ENCODE measurements at regions not wholly inside any gene's neighbourhood (a gene's known extent, or its start where the extent isn't known, plus 50 kb on each side); places are given as distances from the start of the nearest gene placed in this dataset.
"Not testable (repeated sequence)": the region's sequence is repeated elsewhere in the genome, so short reads cannot be mapped to it uniquely, and the experiment has no call there.

DNA sequence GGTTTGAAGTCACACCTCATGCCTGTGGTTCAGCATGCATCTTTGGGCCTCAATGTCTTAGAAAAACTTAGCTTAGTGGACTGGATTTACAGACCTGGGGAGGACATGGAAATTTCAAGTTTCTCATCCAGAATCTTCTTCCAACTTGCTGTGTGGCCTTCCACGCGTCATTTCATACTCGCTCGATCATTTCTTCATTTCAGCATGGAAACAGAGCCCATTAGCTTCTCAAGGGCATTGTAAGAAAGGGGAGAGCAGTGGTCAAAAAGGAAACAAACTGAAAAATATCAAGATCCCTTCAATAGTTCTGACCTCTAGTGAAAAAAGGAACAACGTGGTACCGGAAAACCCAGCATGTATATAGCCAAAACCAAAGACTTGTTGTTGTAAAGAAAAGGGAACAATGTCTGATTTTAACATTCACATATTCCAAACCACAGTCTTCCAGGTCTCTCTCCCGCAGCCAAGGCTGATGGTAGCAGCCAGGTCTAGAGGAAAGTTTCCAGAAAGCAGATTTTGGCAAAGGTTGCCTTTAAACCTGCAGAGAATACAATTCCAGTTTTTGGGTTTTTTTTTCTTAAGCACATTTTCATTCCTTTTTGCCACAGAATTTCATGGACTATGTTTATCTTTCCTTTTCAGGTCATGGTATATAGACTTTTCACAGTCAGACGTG, 97.0 kb upstream of the CDC42BPA start:
- no peak for DNase-seq

DNA sequence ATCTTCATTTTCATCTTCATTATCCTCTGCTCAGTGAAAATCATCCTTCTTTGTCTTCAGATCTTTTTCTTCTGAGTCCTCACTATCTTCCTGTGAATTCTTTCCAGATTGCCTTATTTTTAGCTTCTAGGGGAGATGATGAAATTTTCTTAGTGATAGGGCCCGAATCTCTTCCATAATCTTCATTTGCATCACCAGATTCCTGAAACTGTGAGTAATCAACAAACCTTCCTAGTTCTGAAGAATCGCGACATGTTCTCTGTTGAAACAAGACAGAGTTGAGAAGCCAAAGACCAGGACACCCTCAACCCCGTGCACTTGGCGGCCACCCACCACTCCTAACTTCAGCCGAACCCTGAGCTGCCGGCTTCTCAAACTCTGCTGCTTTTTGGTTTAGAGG, 92.8 kb upstream of the CDC42BPA start:
- DNase-seq, result no peak

DNA sequence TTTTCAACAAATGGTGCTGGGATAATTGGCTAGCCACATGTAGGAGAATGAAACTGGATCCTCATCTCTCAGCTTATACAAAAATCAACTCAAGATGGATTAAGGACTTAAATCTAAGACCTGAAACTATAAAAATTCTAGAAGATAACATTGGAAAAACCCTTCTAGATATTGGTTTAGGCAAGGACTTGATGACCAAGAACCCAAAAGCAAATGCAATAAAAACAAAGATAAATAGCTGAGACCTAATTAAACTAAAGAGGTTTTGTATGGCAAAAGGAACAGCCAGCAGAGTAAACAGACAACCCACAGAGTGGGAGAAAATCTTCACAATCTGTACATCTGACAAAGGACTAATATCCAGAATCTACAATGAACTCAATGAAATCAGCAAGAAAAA, 88.0 kb upstream of the CDC42BPA start:
- DNase-seq, result not testable (repeated sequence)

DNA sequence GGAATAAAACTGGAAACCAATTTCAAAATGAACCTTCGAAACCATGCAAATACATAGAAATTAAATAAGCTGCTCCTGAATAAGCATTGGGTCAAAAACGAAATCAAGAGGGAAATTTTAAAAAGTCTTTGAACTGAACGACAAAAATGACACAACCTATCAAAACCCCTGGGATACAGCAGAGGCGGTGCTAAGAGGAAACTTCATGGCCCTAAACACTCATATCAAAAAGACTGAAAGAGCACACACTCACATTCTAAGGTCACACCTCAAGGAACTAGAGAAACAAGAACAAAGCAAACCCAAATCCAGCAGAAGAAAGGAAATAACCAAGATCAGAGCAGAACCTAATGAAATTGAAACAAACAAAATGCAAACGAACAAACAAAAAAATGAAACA, 85.2 kb upstream of the CDC42BPA start:
- no peak for DNase-seq

DNA sequence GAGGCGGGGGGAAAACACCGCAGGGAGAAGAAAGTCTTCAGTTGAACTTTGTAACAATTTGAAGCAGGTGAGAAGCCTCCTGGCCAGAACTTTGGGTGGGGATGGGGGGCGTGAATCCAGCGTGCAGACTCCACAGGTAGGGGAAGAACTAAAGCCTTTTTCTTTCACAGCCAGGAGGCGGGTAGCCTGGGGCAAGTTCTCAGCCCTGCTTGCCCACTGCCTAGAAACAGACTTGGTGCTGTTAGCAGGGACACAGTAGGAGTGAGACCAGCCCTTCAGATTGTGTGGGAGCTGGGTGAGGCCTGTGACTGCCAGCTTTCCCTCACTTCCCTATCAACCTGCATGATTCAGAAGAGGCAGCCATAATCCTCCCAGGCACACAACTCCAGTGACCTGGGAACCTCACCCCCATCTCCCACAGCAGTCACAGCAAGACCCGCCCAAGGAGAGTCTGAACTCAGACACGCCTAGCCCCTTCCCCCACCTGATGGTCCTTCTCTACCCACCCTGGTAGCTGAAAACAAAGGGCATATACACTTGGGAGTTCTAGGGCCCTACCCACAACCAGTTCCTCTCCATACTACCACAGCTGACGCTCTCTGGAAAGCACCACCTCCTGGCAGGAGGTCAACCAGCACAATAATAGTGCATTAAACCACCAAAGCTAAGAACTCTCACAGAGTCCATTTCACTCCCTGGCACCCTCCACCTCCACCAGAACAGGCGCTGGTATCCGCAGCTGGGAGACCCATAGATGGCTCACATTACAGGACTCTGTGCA, 83.5 kb upstream of the CDC42BPA start:
- DNase-seq, result no peak

DNA sequence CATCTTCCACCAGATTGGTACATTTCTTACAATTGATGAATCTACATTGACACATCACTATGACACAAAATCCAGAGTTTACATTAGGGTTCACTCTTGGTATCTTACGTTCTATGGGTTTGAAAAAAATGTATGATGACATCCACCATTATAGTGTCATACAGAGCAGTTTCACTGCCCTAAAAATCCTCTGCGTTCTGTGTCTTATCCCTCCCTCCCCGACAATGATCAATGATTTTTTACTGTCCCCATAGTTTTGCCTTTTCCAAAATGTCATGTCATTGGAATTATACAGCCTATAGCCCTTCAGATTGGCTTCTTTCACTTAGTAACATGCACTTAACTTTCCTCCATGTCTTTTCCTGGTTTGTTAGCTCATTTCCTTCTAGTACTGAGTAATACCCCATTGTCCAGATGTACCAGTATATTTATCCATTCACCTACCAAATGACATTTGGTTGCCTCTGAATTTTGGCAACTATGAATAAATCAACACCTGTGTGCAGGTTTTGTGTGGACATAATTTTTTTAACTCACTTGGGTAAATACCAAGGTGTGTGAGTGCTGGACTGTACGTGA, 80.9 kb upstream of the CDC42BPA start:
- DNase-seq, result no peak

DNA sequence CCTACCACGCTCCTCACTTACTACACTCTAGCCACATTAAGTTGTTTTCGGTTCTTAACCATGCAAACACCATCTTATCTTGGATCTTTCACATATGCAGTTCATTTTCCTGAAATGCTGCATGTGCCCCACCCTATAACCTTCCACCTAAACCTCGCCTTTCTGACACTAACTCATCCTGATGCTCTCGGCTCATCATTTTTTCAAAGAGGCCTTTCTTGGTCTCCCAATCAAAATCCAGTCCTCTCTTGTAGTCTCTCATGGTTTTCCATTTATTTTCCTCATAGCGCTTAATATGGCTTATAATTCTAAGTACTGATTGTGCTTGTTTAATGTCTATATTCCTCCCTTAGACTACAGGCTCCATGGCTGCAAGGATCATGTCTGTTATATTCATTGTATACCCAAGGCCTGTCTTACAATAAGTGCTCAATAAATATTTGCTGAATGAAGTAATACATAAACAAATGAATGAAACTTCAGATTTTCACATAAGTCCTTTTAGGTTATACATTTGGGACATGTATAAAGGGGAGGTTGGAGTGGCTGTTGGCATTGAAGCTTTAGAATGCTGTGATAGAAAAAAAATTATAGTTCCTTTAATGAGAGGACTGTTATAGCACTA, 79.2 kb upstream of the CDC42BPA start:
- no peak for DNase-seq

DNA sequence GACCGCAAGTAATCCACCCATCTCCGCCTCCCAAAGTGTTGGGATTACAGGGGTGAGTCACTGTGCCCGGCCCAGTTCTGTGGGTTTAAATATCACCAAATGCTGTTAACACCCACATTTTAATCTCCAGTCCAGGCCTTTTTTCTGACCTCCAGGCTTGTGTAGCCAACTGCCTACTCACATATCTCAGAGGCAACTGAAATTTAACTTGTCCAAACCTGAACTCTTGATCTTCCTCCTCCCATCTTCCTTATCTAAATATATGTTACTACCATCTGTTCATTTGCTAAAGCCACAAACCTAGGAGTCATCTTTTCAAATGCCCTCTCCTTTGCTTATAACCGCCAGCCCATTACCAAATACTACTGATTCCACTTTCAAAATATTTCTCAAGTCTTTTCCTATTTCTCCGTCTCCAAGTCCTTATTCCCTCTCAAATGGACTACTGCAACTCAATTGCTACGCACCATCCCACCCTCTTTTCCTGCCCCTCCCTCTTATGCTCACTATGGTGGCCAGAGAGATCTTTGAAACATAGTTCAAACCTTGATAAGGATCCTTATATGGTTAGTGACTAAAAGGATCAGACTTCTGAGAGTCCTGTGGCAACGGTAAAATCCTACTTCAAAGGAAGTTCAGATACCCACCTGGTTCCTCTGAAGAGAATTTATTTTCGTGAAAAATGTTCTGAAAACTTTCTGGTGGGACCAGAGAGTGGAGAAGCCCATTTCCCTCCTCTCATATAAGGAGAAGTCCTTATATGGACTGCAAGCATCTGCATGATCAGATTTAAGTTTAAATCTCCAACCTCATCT, 78.5 kb upstream of the CDC42BPA start:
- no peak for DNase-seq

DNA sequence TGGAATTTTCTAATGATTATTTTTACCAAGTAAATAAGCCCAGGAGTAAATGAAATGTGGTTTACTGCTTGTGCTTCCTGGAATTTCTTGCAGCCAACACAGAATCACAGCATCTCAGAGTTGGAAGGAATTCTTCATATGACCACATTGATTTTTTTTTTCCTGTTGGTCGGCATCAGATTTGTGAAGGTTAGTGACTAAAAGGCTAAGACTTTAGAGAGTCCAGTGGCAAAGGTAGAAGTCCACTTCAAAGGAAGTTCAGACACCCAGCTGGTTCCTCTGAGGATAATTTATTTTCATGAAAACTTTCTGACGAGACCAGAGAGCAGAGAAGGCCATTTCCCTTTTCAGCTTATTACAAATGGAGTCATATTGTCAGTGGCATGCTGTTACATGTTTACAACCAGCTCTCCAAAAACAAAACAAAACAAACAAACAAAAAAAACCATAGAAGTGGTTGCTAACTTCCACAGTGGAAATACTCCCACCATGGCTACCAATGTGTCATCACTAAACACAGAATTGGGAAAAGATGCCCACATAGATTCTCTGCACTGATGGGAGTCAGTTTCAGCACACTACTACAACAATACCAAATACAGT, 77.2 kb upstream of the CDC42BPA start:
- no peak for DNase-seq

DNA sequence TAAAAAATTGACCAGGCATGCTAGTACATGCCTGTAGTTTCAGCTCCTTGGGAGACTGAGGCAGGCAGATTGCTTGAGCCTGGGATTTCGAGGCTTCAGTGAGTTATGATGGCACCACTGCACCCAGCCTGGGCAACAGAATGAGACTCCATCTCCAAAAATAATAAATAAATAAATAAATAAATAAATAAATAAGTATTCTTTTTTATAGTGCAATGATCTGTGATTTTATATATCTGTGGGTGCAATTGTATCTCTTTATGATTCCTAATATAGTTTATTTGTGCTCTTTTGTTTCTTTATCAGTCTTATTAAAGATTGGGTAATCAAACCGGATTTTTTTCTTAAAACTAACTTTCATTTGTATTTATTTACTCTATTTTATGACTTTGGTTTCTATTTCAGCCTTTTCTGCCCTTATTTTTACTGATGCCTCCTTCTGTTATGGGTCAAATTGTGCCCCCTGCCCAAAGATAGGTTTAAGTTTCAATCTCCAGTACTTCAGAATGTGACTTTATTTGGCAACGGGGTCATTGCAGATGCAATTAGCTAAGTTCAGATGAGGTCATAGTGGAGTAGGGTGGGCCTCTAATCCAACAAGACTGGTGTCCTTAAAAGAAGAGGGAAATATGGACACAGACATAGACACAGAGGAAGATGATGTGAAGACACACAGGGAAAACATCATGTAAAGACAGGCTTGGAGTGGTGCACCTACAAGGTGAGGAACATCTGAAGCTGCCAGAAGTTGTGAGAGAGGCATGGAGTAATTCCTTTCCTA, 74.9 kb upstream of the CDC42BPA start:
- DNase-seq, result no peak

DNA sequence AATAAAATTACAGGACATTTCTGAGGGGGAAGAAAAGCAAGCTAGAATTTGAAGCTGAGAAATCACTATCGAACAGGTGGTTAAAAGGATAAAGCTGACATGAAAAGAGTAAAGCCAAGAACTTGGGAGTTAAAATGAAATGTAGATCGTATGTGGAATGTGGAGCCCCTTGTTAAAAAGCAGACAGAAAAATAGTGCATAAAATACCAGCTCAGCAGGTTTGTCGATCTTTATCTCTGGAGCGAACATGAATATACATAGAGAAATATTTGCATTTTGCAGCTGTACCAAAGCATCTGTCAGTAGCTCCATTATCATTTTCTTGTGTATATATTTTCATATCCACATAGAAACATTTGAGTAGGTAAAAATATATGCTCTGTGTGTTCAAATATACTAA, 73.6 kb upstream of the CDC42BPA start:
- no peak for DNase-seq

DNA sequence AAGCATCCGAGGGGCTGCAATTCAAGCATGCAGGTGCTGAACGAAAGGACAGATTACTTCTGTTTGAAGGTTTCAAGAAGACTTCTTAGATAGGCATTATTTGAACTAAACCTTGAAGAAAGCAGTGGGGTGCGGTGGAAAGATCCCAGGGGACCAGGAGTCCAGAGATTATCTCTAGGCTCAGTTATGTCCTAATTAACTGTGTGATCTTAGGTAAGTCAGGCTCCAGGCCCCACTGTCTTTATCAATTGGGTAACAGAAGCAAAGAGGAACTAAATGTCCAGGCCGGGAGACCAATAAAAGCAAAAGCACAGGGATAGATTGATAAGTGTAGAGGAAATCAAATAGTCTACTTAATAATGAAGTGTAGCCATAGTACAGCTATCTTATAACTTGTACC, 72.9 kb upstream of the CDC42BPA start:
- DNase-seq, result no peak

DNA sequence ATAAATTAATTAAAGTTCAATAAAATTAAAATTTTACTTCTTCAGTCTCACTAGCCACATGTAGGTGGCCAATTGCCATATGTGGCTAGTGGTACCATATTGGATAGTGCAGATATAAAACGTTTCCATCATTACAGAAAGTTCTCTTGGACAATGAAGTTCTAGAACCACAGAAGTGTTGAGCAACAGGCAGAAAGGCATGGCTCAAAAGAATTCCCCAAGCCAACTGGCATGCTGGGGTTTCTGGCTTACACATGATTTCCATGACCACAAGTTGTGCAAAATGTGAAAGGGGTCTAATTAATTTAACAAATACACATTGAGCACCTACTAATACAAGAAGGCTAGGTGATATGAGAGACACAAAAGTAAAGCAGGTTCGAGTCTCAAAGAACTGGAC, 72.2 kb upstream of the CDC42BPA start:
- no peak for DNase-seq

DNA sequence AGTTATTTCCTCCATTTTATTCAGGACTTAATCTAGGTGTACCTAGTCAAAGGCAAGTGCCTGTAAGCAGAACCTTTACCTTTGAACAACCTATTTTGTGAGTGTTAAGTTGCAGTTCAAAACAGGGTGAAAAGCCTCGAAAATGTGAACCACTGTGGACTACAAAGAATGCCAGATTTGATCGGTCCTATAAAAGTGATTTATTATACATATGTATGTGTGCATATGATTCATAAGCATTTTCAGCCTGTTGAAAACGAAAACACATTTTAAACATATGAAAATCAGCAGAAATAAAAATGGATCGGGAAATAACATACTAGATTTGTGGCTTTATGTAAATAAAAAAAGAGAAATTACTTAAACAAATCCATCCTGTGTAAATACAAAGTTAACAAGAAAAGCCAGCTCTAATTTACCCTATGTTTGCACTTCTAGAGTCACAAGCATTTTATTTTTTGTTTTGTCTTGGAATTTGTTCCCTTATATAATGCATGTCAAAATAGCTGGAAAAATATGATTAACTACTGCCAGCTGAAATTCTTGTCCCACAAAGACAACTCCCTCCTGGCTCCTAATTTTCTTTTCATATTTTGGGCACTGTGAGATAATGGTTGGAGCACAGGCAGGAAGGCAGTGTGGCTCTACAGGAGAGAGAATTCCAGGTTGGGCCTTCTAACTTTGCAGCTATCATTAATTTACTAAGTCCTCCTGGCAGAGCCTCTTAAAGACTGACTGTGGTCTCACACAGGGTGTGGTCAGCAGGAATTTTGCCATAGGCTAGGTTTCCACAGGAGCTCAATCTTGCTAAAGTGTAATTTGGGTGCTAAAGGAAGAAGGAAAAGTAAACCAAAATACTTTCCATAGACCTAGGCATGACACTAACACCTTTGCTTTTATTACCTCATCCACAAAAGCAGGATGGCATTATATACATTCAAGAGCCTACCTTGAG, 70.2 kb upstream of the CDC42BPA start:
- no peak for DNase-seq

DNA sequence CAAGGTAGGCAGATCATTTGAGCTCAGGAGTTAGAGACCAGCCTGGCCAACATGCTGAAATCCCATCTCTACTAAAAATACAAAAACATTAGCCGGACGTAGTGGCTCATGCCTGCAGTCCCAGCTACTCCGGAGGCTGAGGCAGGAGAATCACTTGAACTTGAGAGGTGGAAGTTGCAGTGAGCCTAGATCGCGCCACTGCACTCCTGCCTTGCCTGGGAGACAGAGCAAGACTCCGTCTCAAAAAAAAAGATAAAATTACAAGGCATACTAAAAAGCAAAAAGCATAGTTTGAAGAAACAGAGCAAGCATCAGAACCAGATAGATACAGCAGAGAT, 61.2 kb upstream of the CDC42BPA start:
- no peak for DNase-seq

DNA sequence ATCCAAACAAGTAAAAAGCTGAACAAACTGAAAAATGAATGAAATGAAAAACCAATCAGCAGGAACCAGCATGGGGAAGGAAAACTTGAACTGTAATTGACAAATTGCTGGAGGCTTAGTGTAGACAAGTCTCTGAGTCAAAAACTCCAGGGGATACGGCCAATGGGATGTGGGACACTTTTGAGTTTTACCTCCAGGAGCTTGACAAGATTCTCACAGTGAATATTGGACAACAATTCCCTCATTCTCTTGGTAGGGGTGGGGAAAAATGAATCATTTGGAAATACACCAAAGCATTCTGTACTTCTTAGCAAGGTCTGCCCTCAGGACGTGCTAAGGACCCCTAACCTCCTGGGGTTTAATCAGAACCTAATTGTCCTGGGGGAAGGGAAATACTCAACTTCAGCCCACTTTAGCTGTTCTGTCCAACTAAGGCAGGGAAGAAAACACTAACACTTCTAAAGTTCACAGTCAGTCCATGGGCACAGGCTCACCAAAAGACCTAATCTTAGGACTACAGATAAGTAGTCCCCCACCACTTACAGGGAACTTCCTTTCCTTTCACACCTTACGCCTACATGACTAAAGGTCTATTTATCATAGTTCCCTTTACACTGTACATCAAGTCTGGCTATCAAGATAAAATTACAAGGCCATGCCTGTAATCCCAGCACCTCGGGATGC, 60.7 kb upstream of the CDC42BPA start:
- DNase-seq, result no peak

DNA sequence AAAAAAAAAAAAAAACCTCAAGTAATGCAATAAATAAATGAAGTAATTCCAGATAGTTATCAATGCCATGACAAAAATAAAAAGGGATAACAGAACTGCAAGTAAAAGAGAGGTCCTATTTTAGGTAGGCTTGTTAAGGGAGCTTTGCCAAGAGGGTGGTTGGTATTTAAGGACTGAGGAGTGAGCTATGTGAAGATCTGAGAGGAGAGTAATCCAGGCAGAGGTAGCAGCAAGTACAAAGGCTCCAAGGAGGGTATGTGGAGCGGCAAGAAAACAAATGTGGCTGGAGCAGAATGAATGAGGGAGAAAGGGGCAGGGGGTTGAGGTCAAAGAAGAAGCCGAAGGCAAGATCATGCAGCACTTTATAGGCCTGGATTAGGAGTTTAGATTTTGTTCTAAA, 59.9 kb upstream of the CDC42BPA start:
- DNase-seq, result no peak

DNA sequence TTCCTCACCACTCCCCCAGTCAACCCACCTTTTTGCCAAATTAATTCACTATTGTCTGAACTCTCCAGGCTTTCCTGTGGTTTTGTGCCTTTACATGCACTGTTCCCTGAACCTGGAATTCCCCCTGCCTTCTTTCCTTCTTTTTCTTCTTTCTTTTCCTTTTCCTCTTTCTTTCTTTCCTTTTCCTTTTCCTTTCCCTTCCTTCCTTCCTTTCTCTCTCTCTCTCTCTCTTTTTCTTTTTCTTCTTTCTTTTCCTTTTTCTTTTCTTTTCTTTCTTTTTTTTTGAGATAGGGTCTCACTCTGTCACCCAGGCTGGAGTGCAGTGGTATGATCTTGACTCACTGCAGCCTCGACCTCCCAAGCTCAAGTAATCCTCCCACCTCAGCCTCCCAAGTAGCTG, 56.6 kb upstream of the CDC42BPA start:
- DNase-seq, result no peak

DNA sequence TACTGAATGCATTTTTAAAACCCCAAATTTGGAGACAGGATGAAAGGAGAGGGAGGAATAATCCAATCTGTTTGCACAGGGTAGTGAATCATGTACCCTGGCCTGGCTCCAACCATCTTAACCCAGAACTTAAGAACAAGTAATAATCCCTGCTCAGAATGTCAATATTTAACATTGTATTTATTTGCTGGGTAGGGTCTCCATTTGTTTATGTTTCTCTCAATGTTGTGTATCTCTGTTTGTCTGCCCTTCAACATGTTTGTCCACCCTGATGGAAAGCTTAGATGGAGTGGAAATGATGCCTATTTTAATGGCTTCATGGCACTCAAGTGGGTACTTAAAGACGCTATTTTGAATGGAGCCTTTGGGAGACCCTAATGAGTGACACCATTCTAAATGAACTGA, 54.4 kb upstream of the CDC42BPA start:
- no peak for DNase-seq
